ENCODE measurements at regions not wholly inside any gene's neighbourhood (a gene's known extent, or its start where the extent isn't known, plus 50 kb on each side); places are given as distances from the start of the nearest gene placed in this dataset.

- TF ChIP-seq CTCF (IDR thresholded peaks at IDR 0.05; ENCODE audit: unreplicated experiment) = no peak
- H3K9me3 Mint-ChIP-seq (ENCODE audit: unreplicated experiment) = no peaks in the 10 kb centered on the region
- no peak overlapping the region for H3K27ac Mint-ChIP-seq (ENCODE audit: unreplicated experiment)
- no peaks in the 10 kb centered on the region for H3K27me3 Mint-ChIP-seq (ENCODE audit: unreplicated experiment)
- no peak overlapping the region for H3K4me3 Mint-ChIP-seq (ENCODE audit: unreplicated experiment)
- no peaks in the 10 kb centered on the region for H3K36me3 Mint-ChIP-seq (ENCODE audit: low read depth, unreplicated experiment)
- peaks cover 7% of the 10 kb centered on the region for H3K4me1 Mint-ChIP-seq (ENCODE audit: unreplicated experiment)
- no peak for DNase-seq (ENCODE audit: low spot score)
These were observed 71.1 kb upstream of the PLEKHA5 start for GRCh38 chr12:19058235-19059021.

DNA sequence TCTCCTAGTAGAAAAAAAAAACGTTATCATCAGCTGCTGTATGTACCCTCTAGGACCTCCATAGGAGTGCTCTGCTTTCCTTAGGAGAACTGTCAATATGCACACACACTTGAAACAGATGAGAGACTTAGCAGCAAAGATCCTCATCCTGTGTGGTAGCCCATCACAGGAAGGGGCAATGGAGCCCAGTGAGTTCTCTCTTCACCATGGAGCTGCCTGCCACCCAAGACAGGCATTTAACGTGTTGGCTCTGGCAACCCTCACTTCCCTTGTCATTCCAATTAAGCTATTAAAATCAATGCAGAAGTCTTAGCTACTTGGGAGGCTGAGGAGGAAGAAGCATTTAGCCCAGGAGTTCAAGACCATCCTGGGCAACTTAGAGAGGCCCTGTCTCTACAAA lies 64.8 kb upstream of the PLEKHA5 start:
- Mint-ChIP-seq H3K4me3 (ENCODE audit: unreplicated experiment) (no peak overlapping the region), H3K36me3 (ENCODE audit: low read depth, unreplicated experiment) (no peaks in the 10 kb centered on the region), H3K27ac (ENCODE audit: unreplicated experiment) (no peak overlapping the region), H3K27me3 (ENCODE audit: unreplicated experiment) (no peaks in the 10 kb centered on the region), H3K4me1 (ENCODE audit: unreplicated experiment) (no peaks in the 10 kb centered on the region), H3K9me3 (ENCODE audit: unreplicated experiment) (no peaks in the 10 kb centered on the region)
- DNase-seq (ENCODE audit: low spot score) = no peak
- TF ChIP-seq CTCF (IDR thresholded peaks at IDR 0.05; ENCODE audit: unreplicated experiment) = no peak

- Mint-ChIP-seq H3K4me1 (ENCODE audit: unreplicated experiment) (no peaks in the 10 kb centered on the region), H3K27ac (ENCODE audit: unreplicated experiment) (no peak overlapping the region), H3K36me3 (ENCODE audit: low read depth, unreplicated experiment) (no peaks in the 10 kb centered on the region), H3K27me3 (ENCODE audit: unreplicated experiment) (no peaks in the 10 kb centered on the region), H3K9me3 (ENCODE audit: unreplicated experiment) (no peaks in the 10 kb centered on the region), H3K4me3 (ENCODE audit: unreplicated experiment) (no peak overlapping the region)
- no peak for TF ChIP-seq CTCF (IDR thresholded peaks at IDR 0.05; ENCODE audit: unreplicated experiment)
- no peak for DNase-seq (ENCODE audit: low spot score)
These were observed 64.3 kb upstream of the PLEKHA5 start for GRCh38 chr12:19065223-19065622.

- Mint-ChIP-seq H3K27me3 (ENCODE audit: unreplicated experiment) (no peaks in the 10 kb centered on the region), H3K27ac (ENCODE audit: unreplicated experiment) (no peak overlapping the region), H3K4me1 (ENCODE audit: unreplicated experiment) (no peaks in the 10 kb centered on the region), H3K4me3 (ENCODE audit: unreplicated experiment) (no peak overlapping the region), H3K36me3 (ENCODE audit: low read depth, unreplicated experiment) (no peaks in the 10 kb centered on the region), H3K9me3 (ENCODE audit: unreplicated experiment) (no peaks in the 10 kb centered on the region)
- no peak for DNase-seq (ENCODE audit: low spot score)
- no peak for TF ChIP-seq CTCF (IDR thresholded peaks at IDR 0.05; ENCODE audit: unreplicated experiment)
These were observed 63.7 kb upstream of the PLEKHA5 start for GRCh38 chr12:19065871-19066270.

GRCh38 chr12:19066475-19067001 lies 63.0 kb upstream of the PLEKHA5 start:
- Mint-ChIP-seq H3K27ac (ENCODE audit: unreplicated experiment) (no peak overlapping the region), H3K27me3 (ENCODE audit: unreplicated experiment) (no peaks in the 10 kb centered on the region), H3K9me3 (ENCODE audit: unreplicated experiment) (no peaks in the 10 kb centered on the region), H3K4me1 (ENCODE audit: unreplicated experiment) (no peaks in the 10 kb centered on the region), H3K4me3 (ENCODE audit: unreplicated experiment) (no peak overlapping the region), H3K36me3 (ENCODE audit: low read depth, unreplicated experiment) (no peaks in the 10 kb centered on the region)
- no peak for DNase-seq (ENCODE audit: low spot score)
- TF ChIP-seq CTCF (IDR thresholded peaks at IDR 0.05; ENCODE audit: unreplicated experiment) = no peak
